Liver (tissue), 3 donors: ENCODE measurements at regions not wholly inside any gene's neighbourhood (a gene's known extent, or its start where the extent isn't known, plus 50 kb on each side); places are given as distances from the start of the nearest gene placed in this dataset.

Experiments used
- ATF3 ChIP-seq: IDR thresholded peaks from 2 replicates; pipeline ENCODE4 v1.6.1; 2016; ENCODE audit warnings: antibody characterized with exemption
- CTCF ChIP-seq: fragments of 150-350 bp; IDR thresholded peaks from 2 replicates; pipeline ENCODE4 v1.5.1; 2017; ENCODE audit warnings: improper control_type of control experiment, low read depth, low read length; ENCODE audit not compliant: missing input control
- HNF4G ChIP-seq: IDR thresholded peaks from 2 replicates; pipeline ENCODE4 v1.6.1; 2016; ENCODE audit warnings: antibody characterized with exemption
- MAX ChIP-seq: IDR thresholded peaks from 2 replicates; pipeline ENCODE4 v1.6.1; 2016; ENCODE audit warnings: antibody characterized with exemption
- RAD21 ChIP-seq, 2 donors: IDR thresholded peaks; 2 replicates each; pipeline ENCODE4 v1.6.1; 2016; ENCODE audit warnings: antibody characterized with exemption in 2 of 2, mild to moderate bottlenecking in 2 of 2
- REST ChIP-seq: IDR thresholded peaks from 2 replicates; pipeline ENCODE4 v1.6.1; 2016; ENCODE audit warnings: antibody characterized with exemption, mild to moderate bottlenecking
- TAF1 ChIP-seq: conservative IDR thresholded peaks from 2 replicates; pipeline ENCODE4 v1.6.1; 2016; ENCODE audit warnings: antibody characterized with exemption, mild to moderate bottlenecking
- ZBTB33 ChIP-seq: IDR thresholded peaks from 2 replicates; pipeline ENCODE4 v1.6.1; 2016; ENCODE audit warnings: antibody characterized with exemption
- donor health status: healthy.
- donor health status: healthy.

- TF ChIP-seq CTCF (no peak), REST (no peak), RAD21 (IDR thresholded peaks at IDR 0.05) (no peak), ZBTB33 (no peak), HNF4G (no peak), ATF3 (no peak), TAF1 (no peak), MAX (no peak)
These were observed 195.6 kb downstream of the PIK3R1 start for GRCh38 chr5:68411161-68411560.
